22Rv1 (cell line): ENCODE measurements at regions not wholly inside any gene's neighbourhood (a gene's known extent, or its start where the extent isn't known, plus 50 kb on each side); places are given as distances from the start of the nearest gene placed in this dataset.

ENCODE experiments used
- ZFX ChIP-seq: fragments of 450-650 bp; IDR thresholded peaks from 2 replicates; pipeline ENCODE4 v1.6.1; 2017; ENCODE audit warnings: antibody characterized with exemption, borderline replicate concordance
- TF ChIP-seq, protein P1 (sequence below): fragments of 450-650 bp; IDR thresholded peaks from 2 replicates; pipeline ENCODE4 v1.5.1; 2017; ENCODE audit warnings: mild to moderate bottlenecking

DNA sequence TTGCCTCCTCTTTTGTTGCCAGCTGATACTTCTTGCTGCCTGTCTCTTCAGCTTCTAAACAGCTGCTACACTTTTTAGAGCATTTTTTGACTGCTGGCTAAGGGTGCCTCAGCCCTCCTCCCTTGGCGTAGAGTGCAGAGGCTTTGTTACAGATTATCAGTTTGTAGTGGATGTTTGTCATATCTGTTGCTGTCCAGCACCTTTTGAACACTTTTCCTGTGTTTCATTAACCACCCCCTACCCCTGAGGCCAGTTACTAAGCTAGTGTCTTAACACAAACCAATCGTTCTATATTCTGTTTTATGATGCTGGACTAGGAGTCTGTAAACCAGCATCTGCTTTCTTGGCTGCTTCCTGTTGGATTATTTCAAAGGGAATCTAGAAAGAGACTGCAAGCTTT is 441.5 kb downstream of the DNAH5 start:
- TF ChIP-seq, protein P1, sequence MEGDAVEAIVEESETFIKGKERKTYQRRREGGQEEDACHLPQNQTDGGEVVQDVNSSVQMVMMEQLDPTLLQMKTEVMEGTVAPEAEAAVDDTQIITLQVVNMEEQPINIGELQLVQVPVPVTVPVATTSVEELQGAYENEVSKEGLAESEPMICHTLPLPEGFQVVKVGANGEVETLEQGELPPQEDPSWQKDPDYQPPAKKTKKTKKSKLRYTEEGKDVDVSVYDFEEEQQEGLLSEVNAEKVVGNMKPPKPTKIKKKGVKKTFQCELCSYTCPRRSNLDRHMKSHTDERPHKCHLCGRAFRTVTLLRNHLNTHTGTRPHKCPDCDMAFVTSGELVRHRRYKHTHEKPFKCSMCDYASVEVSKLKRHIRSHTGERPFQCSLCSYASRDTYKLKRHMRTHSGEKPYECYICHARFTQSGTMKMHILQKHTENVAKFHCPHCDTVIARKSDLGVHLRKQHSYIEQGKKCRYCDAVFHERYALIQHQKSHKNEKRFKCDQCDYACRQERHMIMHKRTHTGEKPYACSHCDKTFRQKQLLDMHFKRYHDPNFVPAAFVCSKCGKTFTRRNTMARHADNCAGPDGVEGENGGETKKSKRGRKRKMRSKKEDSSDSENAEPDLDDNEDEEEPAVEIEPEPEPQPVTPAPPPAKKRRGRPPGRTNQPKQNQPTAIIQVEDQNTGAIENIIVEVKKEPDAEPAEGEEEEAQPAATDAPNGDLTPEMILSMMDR, result no peak
- TF ChIP-seq ZFX, result no peak
